ENCODE measurements at regions not wholly inside any gene's neighbourhood (a gene's known extent, or its start where the extent isn't known, plus 50 kb on each side); places are given as distances from the start of the nearest gene placed in this dataset.
"Not testable (repeated sequence)": the region's sequence is repeated elsewhere in the genome, so short reads cannot be mapped to it uniquely, and the experiment has no call there.

DNA sequence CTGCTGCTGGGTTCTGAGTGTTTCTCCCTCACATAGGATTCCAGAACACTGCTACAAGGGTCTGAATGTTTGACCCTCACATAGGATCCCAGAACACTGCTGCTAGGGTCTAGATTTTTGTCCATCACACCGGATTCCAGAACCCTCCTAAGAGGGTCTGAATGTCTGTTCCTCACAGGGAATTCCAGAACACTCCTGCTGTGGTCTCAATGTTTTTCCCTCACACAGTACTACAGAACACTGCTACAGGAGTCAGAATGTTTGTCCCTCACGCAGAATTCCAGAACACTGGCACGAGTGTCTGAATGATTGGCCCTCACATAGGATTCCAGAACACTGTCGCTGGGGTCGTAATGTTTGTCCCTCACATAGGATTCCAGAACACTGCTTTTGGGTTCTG lies 221.6 kb downstream of the FOXD4L6 start:
- not testable (repeated sequence) for DNase-seq (ENCODE audit: low read depth)

DNA sequence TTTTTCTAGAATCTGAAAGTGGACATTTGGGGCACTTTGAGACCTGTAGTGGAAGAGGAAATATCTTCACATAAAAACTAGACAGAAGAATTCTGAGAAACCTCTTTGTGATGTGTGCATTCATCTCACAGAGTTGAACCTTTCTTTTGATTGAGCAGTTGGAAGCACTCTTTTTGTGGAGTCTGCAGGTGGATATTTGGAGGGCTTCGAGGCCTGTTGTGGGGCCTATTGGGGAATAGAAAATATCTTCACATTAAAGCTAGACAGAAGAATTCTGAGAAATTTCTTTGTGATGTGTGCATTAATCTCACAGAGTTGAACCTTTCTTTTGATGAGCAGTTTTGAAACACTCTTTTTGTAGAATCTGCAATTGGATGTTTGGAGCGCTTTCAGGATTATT lies 236.2 kb downstream of the FOXD4L6 start:
- not testable (repeated sequence) for DNase-seq (ENCODE audit: low read depth)

DNA sequence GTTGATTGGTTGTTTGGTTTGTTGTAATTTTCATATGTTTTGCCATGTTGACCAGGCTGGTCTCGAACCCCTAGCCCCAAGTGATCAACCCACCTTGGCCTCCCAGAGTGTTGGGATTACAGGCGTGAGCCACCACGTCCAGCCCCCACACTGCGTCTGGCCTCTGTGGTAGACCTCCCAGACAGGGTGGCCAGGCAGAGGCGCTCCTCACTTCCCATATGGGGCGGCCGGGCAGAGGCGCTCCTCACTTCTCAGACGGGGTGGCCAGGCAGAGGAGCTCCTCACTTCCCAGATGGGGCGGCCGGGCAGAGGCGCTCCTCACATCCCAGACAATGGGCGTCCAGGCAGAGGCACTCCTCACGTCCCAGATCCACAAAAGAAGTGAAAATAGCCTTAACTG lies 242.6 kb downstream of the FOXD4L6 start:
- not testable (repeated sequence) for DNase-seq (ENCODE audit: low read depth)

DNA sequence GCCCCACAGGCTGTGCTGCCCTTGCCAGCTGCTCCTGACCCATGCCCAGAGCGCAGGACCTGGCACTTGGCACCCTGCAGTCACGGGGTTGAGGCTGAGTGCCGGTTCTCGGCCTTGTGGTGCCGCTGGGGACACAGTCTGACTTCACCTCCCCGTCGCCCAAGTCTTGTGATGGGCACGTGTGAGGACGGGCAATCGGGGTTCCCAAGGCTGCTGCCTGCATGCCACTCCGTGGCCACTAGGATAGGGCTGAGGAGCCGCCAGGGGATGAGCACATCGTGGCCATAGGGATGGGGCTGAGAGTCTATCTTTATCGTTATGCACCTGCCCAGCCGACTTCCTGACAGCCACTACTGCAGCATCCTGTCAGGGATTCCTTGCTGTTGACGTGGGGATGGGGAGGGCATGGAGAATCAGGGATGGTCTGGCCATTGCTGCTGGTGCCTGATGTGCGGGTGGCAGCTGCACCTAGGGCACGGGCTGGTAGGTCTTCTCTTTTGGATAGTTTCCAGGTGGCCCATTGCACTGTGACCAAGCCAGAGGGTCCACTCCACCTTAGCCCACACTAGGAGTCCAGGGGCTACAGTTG lies 243.5 kb downstream of the FOXD4L6 start:
- not testable (repeated sequence) for DNase-seq (ENCODE audit: low read depth)

DNA sequence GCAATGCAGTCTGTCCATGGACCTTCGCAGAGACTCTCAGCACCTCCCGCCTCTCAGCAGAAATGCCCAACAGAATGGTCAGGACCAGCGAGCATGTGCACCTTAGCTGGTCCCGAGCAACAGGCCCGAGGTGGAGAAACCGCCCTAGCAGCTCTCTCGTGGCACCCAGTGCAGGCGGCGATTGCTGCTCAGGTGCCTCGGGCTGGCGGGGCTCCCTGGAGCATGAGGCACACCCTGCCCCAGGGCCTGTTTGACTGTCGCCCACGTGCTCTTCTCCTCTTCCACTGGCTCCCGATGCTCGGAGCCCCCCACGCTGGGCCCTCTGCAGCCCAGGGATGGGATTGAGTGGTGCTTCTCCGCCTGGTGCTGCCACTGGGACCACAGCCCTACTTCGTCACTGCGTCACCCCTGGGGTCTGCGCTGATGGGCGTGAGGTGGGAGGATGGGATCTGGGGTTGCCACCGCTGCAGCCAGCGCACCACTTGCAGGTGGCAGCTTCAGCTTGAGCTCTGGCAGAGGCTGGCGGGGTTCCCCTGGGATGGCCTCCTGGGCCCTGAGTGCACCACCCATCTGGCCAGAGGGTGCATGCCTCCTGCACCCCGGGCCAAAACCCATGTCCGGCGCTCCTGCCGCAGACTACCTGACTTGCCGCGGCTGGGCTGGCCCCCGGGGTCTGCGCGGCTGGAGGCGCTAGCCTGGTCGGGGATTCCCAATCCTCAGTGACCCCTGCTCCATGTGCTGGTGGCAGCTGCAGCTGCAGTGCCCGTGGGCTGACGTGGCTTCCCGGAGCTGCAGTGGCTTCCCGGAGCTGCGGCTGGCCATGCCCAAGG lies 244.2 kb downstream of the FOXD4L6 start:
- no peak for DNase-seq (ENCODE audit: low read depth)

DNA sequence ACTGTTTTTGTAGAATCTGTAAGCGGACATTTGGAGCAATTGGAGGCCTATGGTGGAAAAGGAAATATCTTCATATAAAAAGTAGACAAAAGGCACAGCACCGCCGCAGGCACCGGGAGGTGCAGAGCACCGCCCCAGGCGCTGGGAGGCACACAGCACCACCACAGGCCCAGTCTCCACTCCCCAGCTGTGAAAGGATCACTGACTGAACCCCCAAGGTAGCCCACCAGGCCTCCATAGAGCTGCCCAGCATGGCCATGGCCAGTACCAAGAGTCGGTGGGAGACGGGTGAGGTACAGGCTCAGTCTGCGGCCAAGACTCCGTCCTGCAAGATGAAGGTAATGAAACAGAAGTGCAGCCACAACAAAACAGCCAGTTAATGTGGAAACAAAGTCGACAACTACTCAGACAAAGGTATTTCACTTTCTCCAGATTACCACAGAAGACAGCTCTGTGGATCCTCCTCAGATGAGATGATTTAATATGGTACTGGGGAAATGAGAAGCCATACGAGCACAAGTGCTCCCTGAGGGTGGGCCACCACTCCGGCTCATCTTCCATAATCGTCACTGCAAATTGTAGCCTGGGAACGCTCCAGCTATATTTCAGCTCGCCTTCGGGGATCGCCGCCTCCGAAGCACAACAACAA lies 244.9 kb downstream of the FOXD4L6 start:
- DNase-seq (ENCODE audit: low read depth): not testable (repeated sequence)

DNA sequence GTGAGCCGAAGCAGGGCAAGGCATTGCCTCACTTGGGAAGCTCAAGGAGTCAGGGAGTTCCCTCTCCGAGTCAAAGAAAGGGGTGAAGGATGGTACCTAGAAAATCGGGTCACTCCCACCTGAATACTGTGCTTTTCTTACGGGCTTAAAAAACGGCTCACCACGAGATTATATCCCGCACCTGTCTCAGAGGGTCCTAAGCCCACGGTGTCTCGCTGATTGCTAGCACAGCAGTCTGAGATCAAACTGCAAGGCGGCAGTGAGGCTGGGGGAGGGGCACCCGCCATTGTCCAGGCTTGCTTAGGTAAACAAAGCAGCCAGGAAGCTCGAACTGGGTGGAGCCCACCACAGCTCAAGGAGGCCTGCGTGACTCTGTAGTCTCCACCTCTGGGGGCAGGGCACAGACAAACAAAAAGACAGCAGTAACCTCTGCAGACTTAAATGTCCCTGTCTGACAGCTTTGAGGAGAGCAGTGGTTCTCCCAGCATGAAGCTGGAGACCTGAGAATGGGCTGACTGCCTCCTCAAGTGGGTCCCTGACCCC lies 254.7 kb downstream of the FOXD4L6 start:
- DNase-seq (ENCODE audit: low read depth): not testable (repeated sequence)

DNA sequence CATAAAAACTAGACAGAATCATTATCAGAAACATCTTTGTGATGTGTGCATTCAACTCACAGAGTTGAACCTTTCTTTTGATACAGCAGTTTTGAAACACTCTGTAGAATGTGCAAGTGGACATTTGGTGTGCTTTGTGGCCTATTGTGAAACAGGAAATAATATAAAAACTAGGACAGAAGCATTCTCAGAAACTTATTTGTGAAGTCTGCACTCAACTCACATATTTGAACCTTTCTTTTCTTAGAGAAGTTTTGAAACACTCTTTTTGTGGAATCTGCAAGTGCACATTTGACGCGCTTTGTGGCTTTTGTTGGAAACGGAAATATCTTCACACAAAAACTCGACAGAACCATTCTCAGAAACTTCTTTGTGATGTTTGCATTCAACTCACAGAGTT lies 260.0 kb downstream of the FOXD4L6 start:
- DNase-seq (ENCODE audit: low read depth): not testable (repeated sequence)

All from ELR (cell line).